ENCODE measurements at regions not wholly inside any gene's neighbourhood (a gene's known extent, or its start where the extent isn't known, plus 50 kb on each side); places are given as distances from the start of the nearest gene placed in this dataset.

GRCh38 chr5:30768056-30768690 lies 425.3 kb upstream of the CDH6 start:
- no peak for DNase-seq (ENCODE audit: extremely low spot score)
- Histone ChIP-seq H3K27ac (replicated peaks in 1 of 4) (no peak overlapping the region), H3K36me3 (no peaks in the 10 kb centered on the region), H3K4me3 (no peak overlapping the region), H3K4me1 (peaks cover 0 to 11% (median 0%) of the 10 kb centered on the region in 4 donors), H3K9me3 (no peaks in the 10 kb centered on the region), H3K27me3 (no peaks in the 10 kb centered on the region)
- WGBS, result 18% methylated on average over 1 of the region's 1 CpG
- intact Hi-C loops (cut with DNase I), result no loop called here
- TF ChIP-seq POLR2AphosphoS5 (IDR thresholded peaks at IDR 0.05), result no peak
- no peak for TF ChIP-seq POLR2A (IDR thresholded peaks at IDR 0.05; ENCODE audit: low read depth)
- TF ChIP-seq CTCF (IDR thresholded peaks at IDR 0.05), result no peak
- no peak for TF ChIP-seq EP300 (IDR thresholded peaks at IDR 0.05)

GRCh38 chr5:30765706-30766105 lies 427.8 kb upstream of the CDH6 start:
- Histone ChIP-seq H3K27me3 (no peaks in the 10 kb centered on the region), H3K27ac (replicated peaks in 1 of 4) (no peak overlapping the region), H3K9me3 (no peaks in the 10 kb centered on the region), H3K4me1 (peaks cover 0 to 11% (median 0%) of the 10 kb centered on the region in 4 donors), H3K36me3 (no peaks in the 10 kb centered on the region), H3K4me3 (no peak overlapping the region)
- WGBS, result 12% methylated on average over 2 of the region's 2 CpGs
- no peak for TF ChIP-seq POLR2A (IDR thresholded peaks at IDR 0.05; ENCODE audit: low read depth)
- TF ChIP-seq POLR2AphosphoS5 (IDR thresholded peaks at IDR 0.05), result no peak
- TF ChIP-seq EP300 (IDR thresholded peaks at IDR 0.05), result no peak
- TF ChIP-seq CTCF (IDR thresholded peaks at IDR 0.05), result no peak
- intact Hi-C loops (cut with DNase I), result no loop called here
- no peak for DNase-seq (ENCODE audit: extremely low spot score)

GRCh38 chr5:30765227-30765626 lies 428.3 kb upstream of the CDH6 start:
- intact Hi-C loops (cut with DNase I), result no loop called here
- Histone ChIP-seq H3K9me3 (no peaks in the 10 kb centered on the region), H3K27me3 (no peaks in the 10 kb centered on the region), H3K4me3 (no peak overlapping the region), H3K36me3 (no peaks in the 10 kb centered on the region), H3K4me1 (peaks cover 0 to 11% (median 0%) of the 10 kb centered on the region in 4 donors), H3K27ac (replicated peaks in 1 of 4) (no peak overlapping the region)
- 36% methylated on average over 2 of the region's 2 CpGs for WGBS
- no peak for DNase-seq (ENCODE audit: extremely low spot score)
- no peak for TF ChIP-seq CTCF (IDR thresholded peaks at IDR 0.05)
- no peak for TF ChIP-seq EP300 (IDR thresholded peaks at IDR 0.05)
- no peak for TF ChIP-seq POLR2AphosphoS5 (IDR thresholded peaks at IDR 0.05)
- no peak for TF ChIP-seq POLR2A (IDR thresholded peaks at IDR 0.05; ENCODE audit: low read depth)

GRCh38 chr5:30764704-30765103 lies 428.8 kb upstream of the CDH6 start:
- no peak for DNase-seq (ENCODE audit: extremely low spot score)
- WGBS, result 46% methylated on average over 1 of the region's 1 CpG
- Histone ChIP-seq H3K27me3 (no peaks in the 10 kb centered on the region), H3K4me1 (peaks cover 0 to 11% (median 0%) of the 10 kb centered on the region in 4 donors), H3K27ac (replicated peaks in 1 of 4) (no peak overlapping the region), H3K4me3 (no peak overlapping the region), H3K36me3 (no peaks in the 10 kb centered on the region), H3K9me3 (no peaks in the 10 kb centered on the region)
- intact Hi-C loops (cut with DNase I), result no loop called here
- TF ChIP-seq EP300 (IDR thresholded peaks at IDR 0.05) (no peak), POLR2A (IDR thresholded peaks at IDR 0.05; ENCODE audit: low read depth) (no peak), CTCF (IDR thresholded peaks at IDR 0.05) (no peak), POLR2AphosphoS5 (IDR thresholded peaks at IDR 0.05) (no peak)

GRCh38 chr5:30759731-30760130 lies 433.8 kb upstream of the CDH6 start:
- Histone ChIP-seq H3K27me3 (no peaks in the 10 kb centered on the region), H3K9me3 (peaks cover 0 to 7% (median 2%) of the 10 kb centered on the region in 4 donors), H3K4me3 (no peak overlapping the region), H3K36me3 (no peaks in the 10 kb centered on the region), H3K27ac (replicated peaks in 1 of 4) (no peak overlapping the region), H3K4me1 (no peaks in the 10 kb centered on the region)
- intact Hi-C loops (cut with DNase I), result no loop called here
- DNase-seq (ENCODE audit: extremely low spot score), result no peak
- TF ChIP-seq POLR2AphosphoS5 (IDR thresholded peaks at IDR 0.05) (no peak), POLR2A (IDR thresholded peaks at IDR 0.05; ENCODE audit: low read depth) (no peak), CTCF (IDR thresholded peaks at IDR 0.05) (no peak), EP300 (IDR thresholded peaks at IDR 0.05) (no peak)
- 73% methylated on average over 3 of the region's 3 CpGs for WGBS
